ENCODE measurements at regions not wholly inside any gene's neighbourhood (a gene's known extent, or its start where the extent isn't known, plus 50 kb on each side); places are given as distances from the start of the nearest gene placed in this dataset.

DNA sequence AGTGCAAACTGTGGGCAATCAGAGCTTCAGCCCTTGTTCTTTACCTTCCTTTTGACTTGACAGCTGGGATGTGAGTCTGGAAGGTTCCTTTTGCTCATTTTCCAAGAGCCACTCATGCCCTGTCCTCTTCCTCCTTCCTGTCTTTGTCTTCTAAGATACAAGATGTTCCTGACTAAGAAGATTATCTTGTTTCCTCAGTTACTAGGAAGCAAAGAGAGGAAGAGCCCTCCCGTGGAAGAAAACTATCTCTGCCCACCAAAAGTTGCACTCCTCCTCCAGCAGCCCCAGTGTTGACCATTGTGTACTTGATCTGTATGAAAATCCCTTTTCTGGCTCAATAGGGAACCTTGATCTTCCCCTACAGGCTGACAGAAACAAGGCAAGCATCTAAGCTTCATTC lies 138.0 kb downstream of the C12orf75 start:
- H3K4me3 ChIP-seq (ENCODE audit: low read depth, low read length) = no peak overlapping the region
- no peak for DNase-seq (ENCODE audit: low read depth)
- TF ChIP-seq, protein P1, sequence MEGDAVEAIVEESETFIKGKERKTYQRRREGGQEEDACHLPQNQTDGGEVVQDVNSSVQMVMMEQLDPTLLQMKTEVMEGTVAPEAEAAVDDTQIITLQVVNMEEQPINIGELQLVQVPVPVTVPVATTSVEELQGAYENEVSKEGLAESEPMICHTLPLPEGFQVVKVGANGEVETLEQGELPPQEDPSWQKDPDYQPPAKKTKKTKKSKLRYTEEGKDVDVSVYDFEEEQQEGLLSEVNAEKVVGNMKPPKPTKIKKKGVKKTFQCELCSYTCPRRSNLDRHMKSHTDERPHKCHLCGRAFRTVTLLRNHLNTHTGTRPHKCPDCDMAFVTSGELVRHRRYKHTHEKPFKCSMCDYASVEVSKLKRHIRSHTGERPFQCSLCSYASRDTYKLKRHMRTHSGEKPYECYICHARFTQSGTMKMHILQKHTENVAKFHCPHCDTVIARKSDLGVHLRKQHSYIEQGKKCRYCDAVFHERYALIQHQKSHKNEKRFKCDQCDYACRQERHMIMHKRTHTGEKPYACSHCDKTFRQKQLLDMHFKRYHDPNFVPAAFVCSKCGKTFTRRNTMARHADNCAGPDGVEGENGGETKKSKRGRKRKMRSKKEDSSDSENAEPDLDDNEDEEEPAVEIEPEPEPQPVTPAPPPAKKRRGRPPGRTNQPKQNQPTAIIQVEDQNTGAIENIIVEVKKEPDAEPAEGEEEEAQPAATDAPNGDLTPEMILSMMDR (IDR thresholded peaks at IDR 0.05; ENCODE audit: insufficient read depth, low read length) = no peak

DNA sequence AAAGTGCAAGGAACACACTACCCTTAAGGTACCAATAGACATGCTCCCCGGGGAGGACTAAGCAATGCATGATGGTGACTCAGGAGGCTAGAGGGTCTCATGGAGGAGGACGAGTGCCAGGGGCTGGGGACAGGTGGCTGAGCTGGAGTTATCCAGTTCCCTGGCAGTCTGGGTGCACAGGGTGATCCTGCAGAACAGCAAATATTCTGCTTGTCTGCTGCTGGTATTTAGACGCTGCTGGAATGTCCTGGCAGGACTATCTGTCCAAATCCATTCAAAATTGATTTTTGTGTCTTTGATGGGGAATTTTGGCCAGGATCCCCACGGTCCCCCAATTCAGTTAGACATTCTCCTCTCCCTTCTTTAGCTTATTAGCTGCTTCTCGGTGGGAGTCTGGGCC lies 138.7 kb downstream of the C12orf75 start:
- no peak overlapping the region for H3K4me3 ChIP-seq (ENCODE audit: low read depth, low read length)
- DNase-seq (ENCODE audit: low read depth) = no peak
- TF ChIP-seq, protein P1 (IDR thresholded peaks at IDR 0.05; ENCODE audit: insufficient read depth, low read length) = no peak

DNA sequence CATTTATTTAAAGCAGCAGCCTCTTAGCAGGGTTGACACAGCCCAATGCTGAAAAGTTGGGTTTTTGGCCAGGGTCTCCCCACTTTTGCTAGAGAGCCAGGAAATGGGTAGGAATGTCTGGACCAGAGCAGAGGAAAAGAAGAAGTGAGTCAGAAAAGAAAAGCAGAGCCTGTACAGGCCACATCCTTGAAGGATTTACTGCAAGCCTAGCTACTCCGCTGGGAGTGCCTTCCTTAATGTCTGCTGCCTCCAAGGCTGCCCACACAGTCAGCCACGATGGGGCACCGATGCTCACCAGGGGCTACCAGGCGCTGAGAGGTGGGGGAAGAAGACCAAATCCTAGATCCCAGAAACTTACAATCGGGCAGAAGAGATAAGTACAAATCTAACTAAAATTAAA lies 139.2 kb downstream of the C12orf75 start:
- DNase-seq (ENCODE audit: low read depth) = no peak
- no peak overlapping the region for H3K4me3 ChIP-seq (ENCODE audit: low read depth, low read length)
- TF ChIP-seq, protein P1 (IDR thresholded peaks at IDR 0.05; ENCODE audit: insufficient read depth, low read length) = no peak

DNA sequence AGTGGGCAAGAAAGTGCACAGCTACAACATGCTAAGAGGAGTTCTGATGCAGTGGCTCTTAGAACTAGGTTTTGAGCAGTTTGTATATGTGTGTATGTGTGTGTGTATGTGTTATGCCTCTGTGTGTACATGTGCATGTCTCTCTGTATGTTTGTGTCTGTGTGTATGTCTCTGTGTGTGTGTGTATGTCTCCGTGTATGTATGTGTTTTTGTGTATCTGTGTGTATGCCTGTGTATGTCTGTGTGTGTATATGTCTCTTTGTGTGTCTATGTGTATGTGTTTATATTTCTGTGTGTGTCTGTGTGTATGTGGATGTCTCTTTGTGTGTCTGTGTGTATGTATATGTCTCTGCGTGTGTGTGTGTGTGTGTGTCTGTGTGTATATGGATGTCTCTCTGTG lies 139.6 kb downstream of the C12orf75 start:
- DNase-seq (ENCODE audit: low read depth) = no peak
- no peak overlapping the region for H3K4me3 ChIP-seq (ENCODE audit: low read depth, low read length)
- TF ChIP-seq, protein P1 (IDR thresholded peaks at IDR 0.05; ENCODE audit: insufficient read depth, low read length) = no peak

DNA sequence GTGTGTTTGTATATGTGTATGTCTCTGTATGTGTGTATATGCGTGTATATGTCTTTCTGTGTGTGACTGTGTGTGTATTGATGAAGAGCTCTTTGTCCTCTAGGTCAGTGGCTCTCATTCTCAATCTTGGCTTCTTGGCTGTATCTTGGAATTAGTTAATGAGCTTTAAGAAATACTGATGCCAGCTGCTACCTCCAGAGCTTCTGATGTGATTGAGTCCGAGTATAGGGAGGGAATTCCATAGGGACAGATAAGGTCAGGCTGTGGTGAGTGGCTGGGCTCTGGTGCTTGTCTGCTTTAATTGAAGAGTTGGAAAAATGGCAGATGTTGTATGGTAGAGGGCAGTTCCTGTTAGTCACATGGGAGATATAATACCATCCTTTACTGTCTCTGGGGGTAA lies 140.1 kb downstream of the C12orf75 start:
- no peak for DNase-seq (ENCODE audit: low read depth)

DNA sequence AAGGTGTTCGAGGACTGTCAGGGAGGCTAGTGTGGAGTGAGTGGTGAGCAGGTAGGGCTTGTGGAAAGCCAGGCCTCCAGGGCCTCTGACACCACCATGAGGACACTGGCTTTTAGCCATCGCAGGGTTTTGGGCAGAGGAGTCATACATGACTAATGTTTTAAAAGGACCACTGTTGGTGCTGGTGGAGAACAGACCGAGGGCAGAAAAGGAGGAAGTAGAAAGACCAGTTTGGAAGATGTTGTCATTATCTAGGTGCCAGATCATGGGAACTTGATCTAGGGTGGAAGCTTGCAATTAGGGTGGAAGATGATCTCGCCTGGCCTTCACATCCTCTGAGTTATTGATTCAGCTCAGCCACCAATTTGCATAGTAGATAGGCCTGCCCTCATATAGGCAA lies 144.2 kb downstream of the C12orf75 start:
- no peak for DNase-seq (ENCODE audit: low read depth)
- no peak overlapping the region for H3K4me3 ChIP-seq (ENCODE audit: low read depth, low read length)
- TF ChIP-seq, protein P1 (IDR thresholded peaks at IDR 0.05; ENCODE audit: insufficient read depth, low read length) = no peak

More for the DNA sequence above, 140.1 kb downstream of the C12orf75 start:
- no peak overlapping the region for H3K4me3 ChIP-seq (ENCODE audit: low read depth, low read length)
- TF ChIP-seq, protein P1 (IDR thresholded peaks at IDR 0.05; ENCODE audit: insufficient read depth, low read length) = no peak

DNA sequence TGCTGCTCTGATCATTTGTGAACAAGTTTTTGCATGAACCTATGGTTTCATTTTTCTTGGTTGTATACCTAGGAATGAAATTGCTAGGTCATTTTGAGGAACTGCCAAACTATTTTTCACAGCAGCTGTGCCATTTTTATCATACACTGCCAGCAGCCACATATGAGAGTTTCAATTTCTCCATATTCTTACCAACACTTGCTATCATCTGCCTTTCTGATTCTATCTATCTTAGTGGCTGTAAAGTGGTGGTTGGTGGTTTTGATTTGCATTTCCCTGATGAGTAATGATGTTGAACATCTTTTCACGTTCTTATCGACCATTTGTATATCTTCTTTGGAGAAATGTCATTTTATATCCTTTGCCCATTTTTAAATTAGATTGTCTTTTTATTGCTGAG lies 146.1 kb downstream of the C12orf75 start:
- H3K4me3 ChIP-seq (ENCODE audit: low read depth, low read length) = no peak overlapping the region
- TF ChIP-seq, protein P1 (IDR thresholded peaks at IDR 0.05; ENCODE audit: insufficient read depth, low read length) = no peak
- no peak for DNase-seq (ENCODE audit: low read depth)

All from fibroblast of the aortic adventitia (primary cell).